ENCODE measurements at regions not wholly inside any gene's neighbourhood (a gene's known extent, or its start where the extent isn't known, plus 50 kb on each side); places are given as distances from the start of the nearest gene placed in this dataset.

GRCh38 chr19:30095171-30095570, 153.1 kb downstream of the URI1 start:
- Histone ChIP-seq H2AFZ (ENCODE audit: low read length) (no peak overlapping the region), H3K4me1 (ENCODE audit: insufficient read depth, low read length, severe bottlenecking) (no peaks in the 10 kb centered on the region), H3K9me2 (ENCODE audit: low read depth, low read length) (no peaks in the 10 kb centered on the region), H3F3A (ENCODE audit: insufficient read depth, low read length) (no peaks in the 10 kb centered on the region), H4K20me1 (ENCODE audit: insufficient read depth, low read length) (no peaks in the 10 kb centered on the region), H3K36me3 (ENCODE audit: insufficient read depth, low read length) (no peaks in the 10 kb centered on the region), H3K79me2 (ENCODE audit: insufficient read depth, low read length) (no peaks in the 10 kb centered on the region), H3K4me2 (ENCODE audit: low read length) (no peak overlapping the region), H3K9ac (ENCODE audit: low read length) (no peak overlapping the region), H3K9me3 (ENCODE audit: low read length) (no peaks in the 10 kb centered on the region), H3K27ac (ENCODE audit: low read depth, low read length, poor library complexity, severe bottlenecking) (no peak overlapping the region), H3K4me3 (ENCODE audit: low read depth, low read length, poor library complexity, severe bottlenecking) (no peak overlapping the region), H3K27me3 (ENCODE audit: insufficient read depth, low read length) (no peaks in the 10 kb centered on the region)
- TF ChIP-seq EZH2 (IDR thresholded peaks at IDR 0.05; ENCODE audit: borderline replicate concordance, low read length) (no peak), CTCF (IDR thresholded peaks at IDR 0.05; ENCODE audit: low read length) (no peak)

GRCh38 chr19:30096596-30097370, 154.7 kb downstream of the URI1 start:
- H2AFZ ChIP-seq (ENCODE audit: low read length): no peak overlapping the region
- H3K27me3 ChIP-seq (ENCODE audit: insufficient read depth, low read length): no peaks in the 10 kb centered on the region
- H3F3A ChIP-seq (ENCODE audit: insufficient read depth, low read length): no peaks in the 10 kb centered on the region
- no peaks in the 10 kb centered on the region for H3K9me3 ChIP-seq (ENCODE audit: low read length)
- H3K27ac ChIP-seq (ENCODE audit: low read depth, low read length, poor library complexity, severe bottlenecking): no peak overlapping the region
- TF ChIP-seq CTCF (IDR thresholded peaks at IDR 0.05; ENCODE audit: low read length) (no peak), EZH2 (IDR thresholded peaks at IDR 0.05; ENCODE audit: borderline replicate concordance, low read length) (no peak)
- H4K20me1 ChIP-seq (ENCODE audit: insufficient read depth, low read length): no peaks in the 10 kb centered on the region
- H3K9me2 ChIP-seq (ENCODE audit: low read depth, low read length): no peaks in the 10 kb centered on the region
- H3K4me1 ChIP-seq (ENCODE audit: insufficient read depth, low read length, severe bottlenecking): no peaks in the 10 kb centered on the region
- H3K4me2 ChIP-seq (ENCODE audit: low read length): no peak overlapping the region
- H3K36me3 ChIP-seq (ENCODE audit: insufficient read depth, low read length): no peaks in the 10 kb centered on the region
- no peak overlapping the region for H3K9ac ChIP-seq (ENCODE audit: low read length)
- H3K4me3 ChIP-seq (ENCODE audit: low read depth, low read length, poor library complexity, severe bottlenecking): no peak overlapping the region
- H3K79me2 ChIP-seq (ENCODE audit: insufficient read depth, low read length): no peaks in the 10 kb centered on the region

- H3K4me3 ChIP-seq (ENCODE audit: low read depth, low read length, poor library complexity, severe bottlenecking): no peak overlapping the region
- no peak overlapping the region for H3K27ac ChIP-seq (ENCODE audit: low read depth, low read length, poor library complexity, severe bottlenecking)
- H3F3A ChIP-seq (ENCODE audit: insufficient read depth, low read length): no peaks in the 10 kb centered on the region
- H3K9me2 ChIP-seq (ENCODE audit: low read depth, low read length): no peaks in the 10 kb centered on the region
- no peaks in the 10 kb centered on the region for H3K27me3 ChIP-seq (ENCODE audit: insufficient read depth, low read length)
- H2AFZ ChIP-seq (ENCODE audit: low read length): no peak overlapping the region
- no peaks in the 10 kb centered on the region for H3K79me2 ChIP-seq (ENCODE audit: insufficient read depth, low read length)
- no peak overlapping the region for H3K4me2 ChIP-seq (ENCODE audit: low read length)
- no peak overlapping the region for H3K9ac ChIP-seq (ENCODE audit: low read length)
- no peak for TF ChIP-seq CTCF (IDR thresholded peaks at IDR 0.05; ENCODE audit: low read length)
- TF ChIP-seq EZH2 (IDR thresholded peaks at IDR 0.05; ENCODE audit: borderline replicate concordance, low read length): no peak
- no peaks in the 10 kb centered on the region for H4K20me1 ChIP-seq (ENCODE audit: insufficient read depth, low read length)
- H3K36me3 ChIP-seq (ENCODE audit: insufficient read depth, low read length): no peaks in the 10 kb centered on the region
- no peaks in the 10 kb centered on the region for H3K9me3 ChIP-seq (ENCODE audit: low read length)
- no peaks in the 10 kb centered on the region for H3K4me1 ChIP-seq (ENCODE audit: insufficient read depth, low read length, severe bottlenecking)
Measured at GRCh38 chr19:30097746-30098280, 155.8 kb downstream of the URI1 start.
